Trophoblast cell (in vitro differentiated cells and primary cell): ENCODE measurements at regions not wholly inside any gene's neighbourhood (a gene's known extent, or its start where the extent isn't known, plus 50 kb on each side); places are given as distances from the start of the nearest gene placed in this dataset.

Experiments
- DNase-seq, 2 donors: peaks; one replicate each; pipeline ENCODE4 v3.0.0-alpha.2; 2016
- H2AFZ ChIP-seq: 2 replicates; pipeline ENCODE4 v1.6.1; 2013; ENCODE audit warnings: low read length, moderate library complexity, mild to moderate bottlenecking; ENCODE audit not compliant: insufficient read depth, poor library complexity
- H2AK5ac ChIP-seq: 2 replicates; pipeline ENCODE4 v1.6.1; 2013; ENCODE audit warnings: mild to moderate bottlenecking, low read length
- H2BK120ac ChIP-seq: 2 replicates; pipeline ENCODE4 v1.6.1; 2013; ENCODE audit warnings: low read length, mild to moderate bottlenecking, moderate library complexity; ENCODE audit not compliant: insufficient read depth, poor library complexity
- H2BK12ac ChIP-seq: 2 replicates; pipeline ENCODE4 v1.6.1; 2013; ENCODE audit warnings: mild to moderate bottlenecking, low read length, moderate library complexity
- H2BK5ac ChIP-seq: 2 replicates; pipeline ENCODE4 v1.6.1; 2013; ENCODE audit warnings: low read length, low read depth, moderate library complexity, mild to moderate bottlenecking; ENCODE audit not compliant: poor library complexity
- H3K14ac ChIP-seq: 2 replicates; pipeline ENCODE4 v1.6.1; 2013; ENCODE audit warnings: mild to moderate bottlenecking, low read length
- H3K18ac ChIP-seq: 2 replicates; pipeline ENCODE4 v1.6.1; 2013; ENCODE audit warnings: mild to moderate bottlenecking, low read length
- H3K23ac ChIP-seq: 2 replicates; pipeline ENCODE4 v1.6.1; 2013; ENCODE audit warnings: low read length
- H3K27ac ChIP-seq: 2 replicates; pipeline ENCODE4 v1.5.1; 2013; ENCODE audit warnings: low read depth, mild to moderate bottlenecking, inconsistent platforms, low read length, moderate library complexity
- H3K27me3 ChIP-seq: 2 replicates; pipeline ENCODE4 v1.6.1; 2013; ENCODE audit warnings: inconsistent platforms, mild to moderate bottlenecking, low read length, moderate library complexity; ENCODE audit not compliant: insufficient read depth
- H3K36me3 ChIP-seq, 2 experiments: 1 replicate in 1 of 2; 2 replicates in 1 of 2; pipeline ENCODE4 v1.6.1; 2013; ENCODE audit warnings: low read length in 2 of 2, mild to moderate bottlenecking in 2 of 2, moderate library complexity in 1 of 2; ENCODE audit not compliant: insufficient read depth in 2 of 2, control insufficient read depth in 1 of 2
- H3K4ac ChIP-seq: 2 replicates; pipeline ENCODE4 v1.6.1; 2013; ENCODE audit warnings: low read depth, mild to moderate bottlenecking, low read length, moderate library complexity
- H3K4me1 ChIP-seq, 2 experiments: 1 replicate in 1 of 2; 2 replicates in 1 of 2; pipeline ENCODE4 v1.6.1; 2013; ENCODE audit warnings: low read length in 2 of 2, mild to moderate bottlenecking in 2 of 2, moderate library complexity in 1 of 2; ENCODE audit not compliant: insufficient read depth in 2 of 2, control insufficient read depth in 1 of 2
- H3K4me2 ChIP-seq: 2 replicates; pipeline ENCODE4 v1.6.1; 2013; ENCODE audit warnings: inconsistent platforms, mild to moderate bottlenecking, low read length, moderate library complexity
- H3K4me3 ChIP-seq: 2 replicates; pipeline ENCODE4 v1.5.1; 2013; ENCODE audit warnings: mild to moderate bottlenecking, low read depth, low read length, inconsistent platforms
- H3K79me1 ChIP-seq: one replicate; pipeline ENCODE4 v1.6.1; 2013; ENCODE audit warnings: low read length
- H3K79me2 ChIP-seq: 2 replicates; pipeline ENCODE4 v1.6.1; 2013; ENCODE audit warnings: low read length, mild to moderate bottlenecking; ENCODE audit not compliant: control insufficient read depth, insufficient read depth, poor library complexity
- H3K9ac ChIP-seq: 2 replicates; pipeline ENCODE4 v1.6.1; 2013; ENCODE audit warnings: mild to moderate bottlenecking, low read length
- H3K9me3 ChIP-seq: 2 replicates; pipeline ENCODE4 v1.6.1; 2013; ENCODE audit warnings: low read depth, mild to moderate bottlenecking, control low read depth, inconsistent platforms, low read length; ENCODE audit not compliant: insufficient read depth
- H4K12ac ChIP-seq: 2 replicates; pipeline ENCODE4 v1.6.1; 2013; ENCODE audit warnings: low read depth, mild to moderate bottlenecking, low read length, moderate library complexity
- H4K8ac ChIP-seq: 2 replicates; pipeline ENCODE4 v1.6.1; 2013; ENCODE audit warnings: low read depth, mild to moderate bottlenecking, low read length, moderate library complexity
- H4K91ac ChIP-seq: one replicate; pipeline ENCODE4 v1.6.1; 2013; ENCODE audit warnings: low read depth, mild to moderate bottlenecking, low read length, moderate library complexity
- WGBS: extraction: QIAGEN DNeasy Blood & Tissue Kit; methylation state at CpG from one replicate; pipeline ENCODE4 v1.1.7; 2013; ENCODE audit warnings: missing lambda C conversion rate; ENCODE audit not compliant: insufficient read length, insufficient coverage; ENCODE audit errors: extremely low coverage; 5-methylcytosine and 5-hydroxymethylcytosine counted together

GRCh38 chr15:69843900-69844304 is 253.8 kb downstream of the TLE3 start:
- no peak for DNase-seq
- H2AK5ac ChIP-seq, result no peak overlapping the region
- H3K4me2 ChIP-seq, result no peak overlapping the region
- no peaks in the 10 kb centered on the region for H3K36me3 ChIP-seq
- H2BK5ac ChIP-seq, result no peak overlapping the region
- H3K9me3 ChIP-seq, result no peaks in the 10 kb centered on the region
- no peaks in the 10 kb centered on the region for H3K4me1 ChIP-seq
- no peaks in the 10 kb centered on the region for H3K79me2 ChIP-seq
- no peak overlapping the region for H2BK120ac ChIP-seq
- H4K8ac ChIP-seq, result no peak overlapping the region
- no peak overlapping the region for H2AFZ ChIP-seq
- H3K4me3 ChIP-seq, result no peak overlapping the region
- WGBS, result no CpG with 5 or more reads among the region's 10 CpGs
- H3K27ac ChIP-seq, result no peak overlapping the region
- H3K18ac ChIP-seq, result no peak overlapping the region
- no peak overlapping the region for H4K12ac ChIP-seq
- H3K27me3 ChIP-seq, result no peaks in the 10 kb centered on the region
- H2BK12ac ChIP-seq, result no peak overlapping the region
- H3K4ac ChIP-seq, result no peak overlapping the region
- no peak overlapping the region for H3K23ac ChIP-seq
- no peak overlapping the region for H4K91ac ChIP-seq
- no peak overlapping the region for H3K9ac ChIP-seq
- no peak overlapping the region for H3K14ac ChIP-seq
- no peaks in the 10 kb centered on the region for H3K79me1 ChIP-seq

GRCh38 chr15:69845159-69845558 is 252.6 kb downstream of the TLE3 start:
- Histone ChIP-seq H4K12ac (no peak overlapping the region), H3K14ac (no peak overlapping the region), H3K9me3 (no peaks in the 10 kb centered on the region), H3K79me2 (no peaks in the 10 kb centered on the region), H2BK5ac (no peak overlapping the region), H3K18ac (no peak overlapping the region), H4K91ac (no peak overlapping the region), H3K27me3 (no peaks in the 10 kb centered on the region), H3K79me1 (no peaks in the 10 kb centered on the region), H2AK5ac (no peak overlapping the region), H3K4me3 (no peak overlapping the region), H2BK12ac (no peak overlapping the region), H3K4ac (no peak overlapping the region), H3K9ac (no peak overlapping the region), H3K36me3 (no peaks in the 10 kb centered on the region), H2AFZ (no peak overlapping the region), H3K4me1 (no peaks in the 10 kb centered on the region), H3K4me2 (no peak overlapping the region), H2BK120ac (no peak overlapping the region), H4K8ac (no peak overlapping the region), H3K27ac (no peak overlapping the region), H3K23ac (no peak overlapping the region)
- no peak for DNase-seq
- no CpG with 5 or more reads among the region's 5 CpGs for WGBS

GRCh38 chr15:69847625-69848024 is 250.1 kb downstream of the TLE3 start:
- no peak overlapping the region for H3K4ac ChIP-seq
- no peaks in the 10 kb centered on the region for H3K9me3 ChIP-seq
- H3K4me1 ChIP-seq, result no peaks in the 10 kb centered on the region
- DNase-seq, result peak in 1 of 2 donors; percentile 35
- no peak overlapping the region for H2AK5ac ChIP-seq
- H2BK5ac ChIP-seq, result no peak overlapping the region
- no peak overlapping the region for H3K23ac ChIP-seq
- no peak overlapping the region for H3K4me2 ChIP-seq
- H3K79me2 ChIP-seq, result no peaks in the 10 kb centered on the region
- H3K27ac ChIP-seq, result no peak overlapping the region
- H3K9ac ChIP-seq, result no peak overlapping the region
- no peak overlapping the region for H3K4me3 ChIP-seq
- no CpG with 5 or more reads among the region's 4 CpGs for WGBS
- H2BK12ac ChIP-seq, result no peak overlapping the region
- no peaks in the 10 kb centered on the region for H3K36me3 ChIP-seq
- H4K8ac ChIP-seq, result no peak overlapping the region
- H2BK120ac ChIP-seq, result no peak overlapping the region
- no peak overlapping the region for H2AFZ ChIP-seq
- no peak overlapping the region for H4K12ac ChIP-seq
- H3K14ac ChIP-seq, result no peak overlapping the region
- H4K91ac ChIP-seq, result no peak overlapping the region
- H3K18ac ChIP-seq, result no peak overlapping the region
- no peaks in the 10 kb centered on the region for H3K79me1 ChIP-seq
- no peaks in the 10 kb centered on the region for H3K27me3 ChIP-seq

- H2AK5ac ChIP-seq, result no peak overlapping the region
- no peak overlapping the region for H3K4ac ChIP-seq
- H2AFZ ChIP-seq, result no peak overlapping the region
- H3K79me1 ChIP-seq, result no peaks in the 10 kb centered on the region
- H3K14ac ChIP-seq, result no peak overlapping the region
- H3K4me2 ChIP-seq, result no peak overlapping the region
- H4K8ac ChIP-seq, result no peak overlapping the region
- no peak for DNase-seq
- no peak overlapping the region for H3K9ac ChIP-seq
- no peaks in the 10 kb centered on the region for H3K27me3 ChIP-seq
- no peak overlapping the region for H2BK120ac ChIP-seq
- no peaks in the 10 kb centered on the region for H3K9me3 ChIP-seq
- no peak overlapping the region for H3K18ac ChIP-seq
- H3K79me2 ChIP-seq, result no peaks in the 10 kb centered on the region
- no peak overlapping the region for H4K91ac ChIP-seq
- H3K27ac ChIP-seq, result no peak overlapping the region
- peaks cover 1 to 3% of the 10 kb centered on the region in 2 experiments for H3K4me1 ChIP-seq
- H3K23ac ChIP-seq, result no peak overlapping the region
- H3K4me3 ChIP-seq, result no peak overlapping the region
- no peaks in the 10 kb centered on the region for H3K36me3 ChIP-seq
- WGBS, result no CpG with 5 or more reads among the region's 6 CpGs
- H2BK12ac ChIP-seq, result no peak overlapping the region
- H2BK5ac ChIP-seq, result no peak overlapping the region
- no peak overlapping the region for H4K12ac ChIP-seq
These were observed 249.6 kb downstream of the TLE3 start for GRCh38 chr15:69848096-69848495.
